ENCODE measurements at regions not wholly inside any gene's neighbourhood (a gene's known extent, or its start where the extent isn't known, plus 50 kb on each side); places are given as distances from the start of the nearest gene placed in this dataset.
"Not testable (repeated sequence)": the region's sequence is repeated elsewhere in the genome, so short reads cannot be mapped to it uniquely, and the experiment has no call there.

- Histone ChIP-seq H3K9ac (ENCODE audit: low read length) (no peak overlapping the region), H3K9me2 (replicated peaks; ENCODE audit: insufficient read depth, low read length) (no peaks in the 10 kb centered on the region), H3K9me3 (ENCODE audit: low read length) (no peaks in the 10 kb centered on the region), H4K20me1 (ENCODE audit: insufficient read depth, low read depth, low read length) (no peaks in the 10 kb centered on the region), H3K4me1 (ENCODE audit: low read length) (no peaks in the 10 kb centered on the region), H3K27me3 (ENCODE audit: low read length) (no peaks in the 10 kb centered on the region), H3K79me2 (ENCODE audit: low read length) (no peaks in the 10 kb centered on the region), H3K36me3 (ENCODE audit: insufficient read depth, low read length) (no peaks in the 10 kb centered on the region), H3K4me3 (ENCODE audit: low read length) (no peak overlapping the region), H3K27ac (ENCODE audit: low read length) (no peak overlapping the region), H2AFZ (ENCODE audit: low read length) (no peak overlapping the region), H3K4me2 (ENCODE audit: low read depth, low read length, poor library complexity, severe bottlenecking) (no peak overlapping the region)
- peak; percentile 88 for DNase-seq
Observed at GRCh38 chr5:174951151-174951780, 226.9 kb downstream of the MSX2 start.

- H4K20me1 ChIP-seq (ENCODE audit: insufficient read depth, low read depth, low read length) = no peaks in the 10 kb centered on the region
- no peak overlapping the region for H3K4me3 ChIP-seq (ENCODE audit: low read length)
- H3K79me2 ChIP-seq (ENCODE audit: low read length) = no peaks in the 10 kb centered on the region
- no peak for DNase-seq
- H3K9me2 ChIP-seq (replicated peaks; ENCODE audit: insufficient read depth, low read length) = no peaks in the 10 kb centered on the region
- H3K27me3 ChIP-seq (ENCODE audit: low read length) = no peaks in the 10 kb centered on the region
- H3K4me1 ChIP-seq (ENCODE audit: low read length) = no peaks in the 10 kb centered on the region
- no peak overlapping the region for H3K27ac ChIP-seq (ENCODE audit: low read length)
- H3K4me2 ChIP-seq (ENCODE audit: low read depth, low read length, poor library complexity, severe bottlenecking) = no peak overlapping the region
- no peak overlapping the region for H3K9ac ChIP-seq (ENCODE audit: low read length)
- H3K9me3 ChIP-seq (ENCODE audit: low read length) = no peaks in the 10 kb centered on the region
- no peak overlapping the region for H2AFZ ChIP-seq (ENCODE audit: low read length)
- H3K36me3 ChIP-seq (ENCODE audit: insufficient read depth, low read length) = no peaks in the 10 kb centered on the region
Observed at GRCh38 chr5:174947548-174947947, 223.2 kb downstream of the MSX2 start.

GRCh38 chr5:174945853-174946252 is 221.5 kb downstream of the MSX2 start:
- no peaks in the 10 kb centered on the region for H3K79me2 ChIP-seq (ENCODE audit: low read length)
- no peaks in the 10 kb centered on the region for H3K27me3 ChIP-seq (ENCODE audit: low read length)
- H3K9ac ChIP-seq (ENCODE audit: low read length) = no peak overlapping the region
- no peak overlapping the region for H2AFZ ChIP-seq (ENCODE audit: low read length)
- H3K36me3 ChIP-seq (ENCODE audit: insufficient read depth, low read length) = no peaks in the 10 kb centered on the region
- H3K4me1 ChIP-seq (ENCODE audit: low read length) = no peaks in the 10 kb centered on the region
- H4K20me1 ChIP-seq (ENCODE audit: insufficient read depth, low read depth, low read length) = no peaks in the 10 kb centered on the region
- H3K4me3 ChIP-seq (ENCODE audit: low read length) = no peak overlapping the region
- DNase-seq = no peak
- no peaks in the 10 kb centered on the region for H3K9me2 ChIP-seq (replicated peaks; ENCODE audit: insufficient read depth, low read length)
- H3K4me2 ChIP-seq (ENCODE audit: low read depth, low read length, poor library complexity, severe bottlenecking) = no peak overlapping the region
- H3K27ac ChIP-seq (ENCODE audit: low read length) = no peak overlapping the region
- H3K9me3 ChIP-seq (ENCODE audit: low read length) = no peaks in the 10 kb centered on the region

GRCh38 chr5:174943785-174944184 is 219.4 kb downstream of the MSX2 start:
- Histone ChIP-seq H3K9me3 (ENCODE audit: low read length) (no peaks in the 10 kb centered on the region), H3K36me3 (ENCODE audit: insufficient read depth, low read length) (no peaks in the 10 kb centered on the region), H3K9me2 (replicated peaks; ENCODE audit: insufficient read depth, low read length) (no peaks in the 10 kb centered on the region), H3K27ac (ENCODE audit: low read length) (no peak overlapping the region), H3K4me3 (ENCODE audit: low read length) (no peak overlapping the region), H2AFZ (ENCODE audit: low read length) (no peak overlapping the region), H3K9ac (ENCODE audit: low read length) (no peak overlapping the region), H3K79me2 (ENCODE audit: low read length) (no peaks in the 10 kb centered on the region), H3K27me3 (ENCODE audit: low read length) (no peaks in the 10 kb centered on the region), H3K4me2 (ENCODE audit: low read depth, low read length, poor library complexity, severe bottlenecking) (no peak overlapping the region), H3K4me1 (ENCODE audit: low read length) (no peaks in the 10 kb centered on the region), H4K20me1 (ENCODE audit: insufficient read depth, low read depth, low read length) (no peaks in the 10 kb centered on the region)
- no peak for DNase-seq

- not testable (repeated sequence) for H3K36me3 ChIP-seq (ENCODE audit: insufficient read depth, low read length); DNase-seq; H3K27ac ChIP-seq (ENCODE audit: low read length)
Observed at GRCh38 chr5:174943002-174943401, 218.6 kb downstream of the MSX2 start.

GRCh38 chr5:174937201-174938123 is 213.1 kb downstream of the MSX2 start:
- no peaks in the 10 kb centered on the region for H3K9me3 ChIP-seq (ENCODE audit: low read length)
- H3K27ac ChIP-seq (ENCODE audit: low read length) = no peak overlapping the region
- H4K20me1 ChIP-seq (ENCODE audit: insufficient read depth, low read depth, low read length) = no peaks in the 10 kb centered on the region
- no peak overlapping the region for H3K9ac ChIP-seq (ENCODE audit: low read length)
- no peaks in the 10 kb centered on the region for H3K79me2 ChIP-seq (ENCODE audit: low read length)
- DNase-seq = no peak
- H2AFZ ChIP-seq (ENCODE audit: low read length) = no peak overlapping the region
- H3K27me3 ChIP-seq (ENCODE audit: low read length) = no peaks in the 10 kb centered on the region
- H3K9me2 ChIP-seq (replicated peaks; ENCODE audit: insufficient read depth, low read length) = no peaks in the 10 kb centered on the region
- H3K4me2 ChIP-seq (ENCODE audit: low read depth, low read length, poor library complexity, severe bottlenecking) = no peak overlapping the region
- H3K36me3 ChIP-seq (ENCODE audit: insufficient read depth, low read length) = no peaks in the 10 kb centered on the region
- H3K4me1 ChIP-seq (ENCODE audit: low read length) = no peaks in the 10 kb centered on the region
- H3K4me3 ChIP-seq (ENCODE audit: low read length) = no peak overlapping the region

More at GRCh38 chr5:174943002-174943401, 218.6 kb downstream of the MSX2 start:
- not testable (repeated sequence) for H3K9me2 ChIP-seq (replicated peaks; ENCODE audit: insufficient read depth, low read length); H3K9me3 ChIP-seq (ENCODE audit: low read length); H2AFZ ChIP-seq (ENCODE audit: low read length); H3K9ac ChIP-seq (ENCODE audit: low read length); H3K4me2 ChIP-seq (ENCODE audit: low read depth, low read length, poor library complexity, severe bottlenecking); H3K4me3 ChIP-seq (ENCODE audit: low read length); H3K27me3 ChIP-seq (ENCODE audit: low read length); H3K4me1 ChIP-seq (ENCODE audit: low read length); H3K79me2 ChIP-seq (ENCODE audit: low read length); H4K20me1 ChIP-seq (ENCODE audit: insufficient read depth, low read depth, low read length)

- no peaks in the 10 kb centered on the region for H3K4me1 ChIP-seq (ENCODE audit: low read length)
- H2AFZ ChIP-seq (ENCODE audit: low read length) = no peak overlapping the region
- H3K79me2 ChIP-seq (ENCODE audit: low read length) = no peaks in the 10 kb centered on the region
- no peaks in the 10 kb centered on the region for H4K20me1 ChIP-seq (ENCODE audit: insufficient read depth, low read depth, low read length)
- no peak overlapping the region for H3K4me3 ChIP-seq (ENCODE audit: low read length)
- peak; percentile 60 for DNase-seq
- H3K36me3 ChIP-seq (ENCODE audit: insufficient read depth, low read length) = no peaks in the 10 kb centered on the region
- H3K27ac ChIP-seq (ENCODE audit: low read length) = no peak overlapping the region
- H3K9ac ChIP-seq (ENCODE audit: low read length) = no peak overlapping the region
- H3K27me3 ChIP-seq (ENCODE audit: low read length) = no peaks in the 10 kb centered on the region
- H3K4me2 ChIP-seq (ENCODE audit: low read depth, low read length, poor library complexity, severe bottlenecking) = no peak overlapping the region
- no peaks in the 10 kb centered on the region for H3K9me2 ChIP-seq (replicated peaks; ENCODE audit: insufficient read depth, low read length)
- no peaks in the 10 kb centered on the region for H3K9me3 ChIP-seq (ENCODE audit: low read length)
Observed at GRCh38 chr5:174935854-174936474, 211.6 kb downstream of the MSX2 start.

- H3K27ac ChIP-seq (ENCODE audit: low read length); DNase-seq; H3K79me2 ChIP-seq (ENCODE audit: low read length); H3K4me1 ChIP-seq (ENCODE audit: low read length); H3K9ac ChIP-seq (ENCODE audit: low read length); H3K9me3 ChIP-seq (ENCODE audit: low read length); H3K27me3 ChIP-seq (ENCODE audit: low read length); H2AFZ ChIP-seq (ENCODE audit: low read length); H3K9me2 ChIP-seq (replicated peaks; ENCODE audit: insufficient read depth, low read length); H3K4me2 ChIP-seq (ENCODE audit: low read depth, low read length, poor library complexity, severe bottlenecking); H4K20me1 ChIP-seq (ENCODE audit: insufficient read depth, low read depth, low read length); H3K36me3 ChIP-seq (ENCODE audit: insufficient read depth, low read length); H3K4me3 ChIP-seq (ENCODE audit: low read length): not testable (repeated sequence)
Observed at GRCh38 chr5:174931033-174931432, 206.7 kb downstream of the MSX2 start.
